CD4-positive, alpha-beta T cell treated with Interleukin-17A for 4 hours (primary cell): ENCODE measurements at regions not wholly inside any gene's neighbourhood (a gene's known extent, or its start where the extent isn't known, plus 50 kb on each side); places are given as distances from the start of the nearest gene placed in this dataset.
"Not testable (repeated sequence)": the region's sequence is repeated elsewhere in the genome, so short reads cannot be mapped to it uniquely, and the experiment has no call there.

Source experiments
- DNase-seq: peaks from one replicate; pipeline ENCODE4 v3.0.0-alpha.2; 2020; ENCODE audit warnings: mixed read lengths

GRCh38 chr1:168490306-168490705 lies 53.5 kb downstream of the XCL2 start:
- DNase-seq: no peak

GRCh38 chr1:168488138-168488537 lies 55.7 kb downstream of the XCL2 start:
- DNase-seq: no peak

GRCh38 chr1:168486820-168487219 lies 57.0 kb downstream of the XCL2 start:
- not testable (repeated sequence) for DNase-seq

- DNase-seq: peak; percentile 36
Observed at GRCh38 chr1:168485048-168485447, 58.7 kb downstream of the XCL2 start.

- no peak for DNase-seq
Observed at GRCh38 chr1:168484083-168484482, 59.7 kb downstream of the XCL2 start.

GRCh38 chr1:168483539-168483938 lies 60.3 kb downstream of the XCL2 start:
- no peak for DNase-seq

GRCh38 chr1:168482106-168482505 lies 61.7 kb downstream of the XCL2 start:
- DNase-seq: no peak

GRCh38 chr1:168481586-168481985 lies 62.2 kb downstream of the XCL2 start:
- DNase-seq: no peak

- DNase-seq: no peak
Observed at GRCh38 chr1:168480997-168481396, 62.8 kb downstream of the XCL2 start.

- DNase-seq: no peak
Observed at GRCh38 chr1:168477792-168478191, 66.0 kb downstream of the XCL2 start.

GRCh38 chr1:168476588-168477385 lies 67.0 kb downstream of the XCL2 start:
- no peak for DNase-seq

GRCh38 chr1:168474322-168474721 lies 69.5 kb downstream of the XCL2 start:
- no peak for DNase-seq

GRCh38 chr1:168473126-168473525 lies 70.7 kb downstream of the XCL2 start:
- no peak for DNase-seq

GRCh38 chr1:168472223-168472622 lies 71.6 kb downstream of the XCL2 start:
- no peak for DNase-seq

- DNase-seq: no peak
Observed at GRCh38 chr1:168470901-168471431, 72.8 kb downstream of the XCL2 start.

GRCh38 chr1:168469690-168470089 lies 74.1 kb downstream of the XCL2 start:
- peak; percentile 56 for DNase-seq

- DNase-seq: no peak
Observed at GRCh38 chr1:168468822-168469221, 75.0 kb downstream of the XCL2 start.

- no peak for DNase-seq
Observed at GRCh38 chr1:168468042-168468809, 75.6 kb downstream of the XCL2 start.

- DNase-seq: no peak
Observed at GRCh38 chr1:168467452-168467851, 76.3 kb downstream of the XCL2 start.

GRCh38 chr1:168466714-168467131 lies 77.1 kb downstream of the XCL2 start:
- DNase-seq: no peak

- DNase-seq: peak; percentile 47
Observed at GRCh38 chr1:168466092-168466713, 77.6 kb downstream of the XCL2 start.

GRCh38 chr1:168461108-168461507 lies 82.7 kb downstream of the XCL2 start:
- not testable (repeated sequence) for DNase-seq

GRCh38 chr1:168457296-168457695 lies 86.5 kb downstream of the XCL2 start:
- DNase-seq: not testable (repeated sequence)
